Endothelial cell (in vitro differentiated cells): ENCODE measurements at regions not wholly inside any gene's neighbourhood (a gene's known extent, or its start where the extent isn't known, plus 50 kb on each side); places are given as distances from the start of the nearest gene placed in this dataset.

Experiments
- DNase-seq: peaks from one replicate; pipeline ENCODE4 v3.0.0; 2021; ENCODE audit warnings: low spot score
- H3K27ac Mint-ChIP-seq: one replicate; pipeline ENCODE4 v1.8.0; 2021; ENCODE audit warnings: mixed read lengths, inconsistent platforms; ENCODE audit not compliant: unreplicated experiment
- H3K27me3 Mint-ChIP-seq: one replicate; pipeline ENCODE4 v1.8.0; 2021; ENCODE audit warnings: mild to moderate bottlenecking, moderate library complexity, mixed read lengths, inconsistent platforms; ENCODE audit not compliant: unreplicated experiment
- H3K36me3 Mint-ChIP-seq: one replicate; pipeline ENCODE4 v1.8.0; 2021; ENCODE audit warnings: mild to moderate bottlenecking, low read depth, mixed read lengths, inconsistent platforms; ENCODE audit not compliant: unreplicated experiment
- H3K4me1 Mint-ChIP-seq: one replicate; pipeline ENCODE4 v1.8.0; 2021; ENCODE audit warnings: mild to moderate bottlenecking, mixed read lengths, inconsistent platforms; ENCODE audit not compliant: unreplicated experiment
- H3K4me3 Mint-ChIP-seq: one replicate; pipeline ENCODE4 v1.8.0; 2021; ENCODE audit warnings: mild to moderate bottlenecking, mixed read lengths, inconsistent platforms; ENCODE audit not compliant: unreplicated experiment
- H3K9me3 Mint-ChIP-seq: one replicate; pipeline ENCODE4 v1.8.0; 2021; ENCODE audit warnings: mixed read lengths, inconsistent platforms; ENCODE audit not compliant: unreplicated experiment
- TF ChIP-seq, protein P1 (sequence below): fragments of 200-600 bp; sonication (generic); IDR thresholded peaks from one replicate; pipeline ENCODE4 v1.5.0; 2021; ENCODE audit warnings: antibody characterized with exemption; ENCODE audit not compliant: unreplicated experiment

DNA sequence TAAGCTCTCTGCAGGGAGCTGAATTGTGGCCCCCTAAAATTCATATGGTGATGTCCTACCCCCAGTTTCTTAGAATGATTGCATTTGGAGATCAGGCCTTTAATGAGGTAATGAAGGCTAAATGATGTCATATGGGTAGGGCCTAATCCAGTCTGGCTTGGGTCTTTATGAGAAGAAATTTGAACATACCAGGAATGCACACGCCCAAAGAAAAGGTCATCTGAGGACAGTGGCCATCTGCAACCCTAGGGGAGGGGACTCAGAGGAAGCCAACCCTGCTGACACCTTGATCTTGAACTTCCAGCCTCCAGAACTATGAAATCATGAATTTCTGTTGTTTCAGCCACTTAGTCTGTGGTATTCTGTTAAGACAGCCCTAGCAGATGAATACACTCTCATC, 426.7 kb downstream of the EPHA4 start:
- no peak overlapping the region for H3K27ac Mint-ChIP-seq
- TF ChIP-seq, protein P1, sequence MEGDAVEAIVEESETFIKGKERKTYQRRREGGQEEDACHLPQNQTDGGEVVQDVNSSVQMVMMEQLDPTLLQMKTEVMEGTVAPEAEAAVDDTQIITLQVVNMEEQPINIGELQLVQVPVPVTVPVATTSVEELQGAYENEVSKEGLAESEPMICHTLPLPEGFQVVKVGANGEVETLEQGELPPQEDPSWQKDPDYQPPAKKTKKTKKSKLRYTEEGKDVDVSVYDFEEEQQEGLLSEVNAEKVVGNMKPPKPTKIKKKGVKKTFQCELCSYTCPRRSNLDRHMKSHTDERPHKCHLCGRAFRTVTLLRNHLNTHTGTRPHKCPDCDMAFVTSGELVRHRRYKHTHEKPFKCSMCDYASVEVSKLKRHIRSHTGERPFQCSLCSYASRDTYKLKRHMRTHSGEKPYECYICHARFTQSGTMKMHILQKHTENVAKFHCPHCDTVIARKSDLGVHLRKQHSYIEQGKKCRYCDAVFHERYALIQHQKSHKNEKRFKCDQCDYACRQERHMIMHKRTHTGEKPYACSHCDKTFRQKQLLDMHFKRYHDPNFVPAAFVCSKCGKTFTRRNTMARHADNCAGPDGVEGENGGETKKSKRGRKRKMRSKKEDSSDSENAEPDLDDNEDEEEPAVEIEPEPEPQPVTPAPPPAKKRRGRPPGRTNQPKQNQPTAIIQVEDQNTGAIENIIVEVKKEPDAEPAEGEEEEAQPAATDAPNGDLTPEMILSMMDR = no peak
- no peak overlapping the region for H3K4me3 Mint-ChIP-seq
- no peaks in the 10 kb centered on the region for H3K4me1 Mint-ChIP-seq
- no peak for DNase-seq
- peaks cover 4% of the 10 kb centered on the region for H3K36me3 Mint-ChIP-seq
- H3K9me3 Mint-ChIP-seq = no peaks in the 10 kb centered on the region
- H3K27me3 Mint-ChIP-seq = no peaks in the 10 kb centered on the region

DNA sequence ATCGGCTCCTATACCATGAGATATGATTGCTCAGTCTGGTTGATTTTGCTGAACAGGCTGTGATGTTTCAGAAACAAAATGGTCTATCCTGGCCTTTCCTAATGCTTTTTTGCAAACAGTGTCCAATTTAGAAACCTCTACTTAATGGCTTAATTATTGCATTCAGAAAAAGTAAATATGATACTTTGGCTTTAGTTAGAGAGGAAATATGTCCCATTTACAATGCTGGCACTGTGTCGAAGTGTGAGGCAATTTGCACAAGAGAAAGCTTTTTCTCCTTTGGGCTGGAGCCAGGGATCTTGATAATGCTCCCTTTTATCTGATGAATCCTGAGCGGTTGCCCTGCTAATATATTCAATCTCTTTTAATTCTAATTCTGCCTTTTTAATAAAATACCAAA, 418.9 kb downstream of the EPHA4 start:
- TF ChIP-seq, protein P1 = no peak
- H3K4me3 Mint-ChIP-seq = no peak overlapping the region
- H3K4me1 Mint-ChIP-seq = no peaks in the 10 kb centered on the region
- no peaks in the 10 kb centered on the region for H3K36me3 Mint-ChIP-seq
- H3K27ac Mint-ChIP-seq = no peak overlapping the region
- H3K27me3 Mint-ChIP-seq = no peaks in the 10 kb centered on the region
- H3K9me3 Mint-ChIP-seq = no peaks in the 10 kb centered on the region
- no peak for DNase-seq

DNA sequence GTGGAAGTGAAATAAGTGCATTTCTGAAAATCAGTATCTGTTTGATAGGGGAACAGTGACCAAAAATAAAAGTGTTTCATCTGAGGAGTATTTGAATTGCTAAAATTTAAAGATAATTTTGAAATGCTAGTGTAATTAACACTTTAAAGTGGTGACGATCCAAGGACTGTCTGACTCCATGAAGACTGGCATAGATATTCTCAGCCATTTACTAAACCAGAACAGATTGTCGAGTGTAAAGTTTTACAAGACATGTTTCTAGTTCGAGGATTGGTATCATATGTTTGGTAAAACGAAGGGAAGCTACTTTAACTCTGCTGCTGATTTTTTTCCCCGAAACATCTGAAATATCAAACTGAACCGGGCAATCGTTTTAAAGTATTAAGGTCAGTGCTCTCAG, 417.9 kb downstream of the EPHA4 start:
- Mint-ChIP-seq H3K27ac (no peak overlapping the region), H3K4me3 (no peak overlapping the region), H3K4me1 (no peaks in the 10 kb centered on the region), H3K27me3 (no peaks in the 10 kb centered on the region), H3K9me3 (no peaks in the 10 kb centered on the region), H3K36me3 (no peaks in the 10 kb centered on the region)
- TF ChIP-seq, protein P1 = no peak
- DNase-seq = no peak

DNA sequence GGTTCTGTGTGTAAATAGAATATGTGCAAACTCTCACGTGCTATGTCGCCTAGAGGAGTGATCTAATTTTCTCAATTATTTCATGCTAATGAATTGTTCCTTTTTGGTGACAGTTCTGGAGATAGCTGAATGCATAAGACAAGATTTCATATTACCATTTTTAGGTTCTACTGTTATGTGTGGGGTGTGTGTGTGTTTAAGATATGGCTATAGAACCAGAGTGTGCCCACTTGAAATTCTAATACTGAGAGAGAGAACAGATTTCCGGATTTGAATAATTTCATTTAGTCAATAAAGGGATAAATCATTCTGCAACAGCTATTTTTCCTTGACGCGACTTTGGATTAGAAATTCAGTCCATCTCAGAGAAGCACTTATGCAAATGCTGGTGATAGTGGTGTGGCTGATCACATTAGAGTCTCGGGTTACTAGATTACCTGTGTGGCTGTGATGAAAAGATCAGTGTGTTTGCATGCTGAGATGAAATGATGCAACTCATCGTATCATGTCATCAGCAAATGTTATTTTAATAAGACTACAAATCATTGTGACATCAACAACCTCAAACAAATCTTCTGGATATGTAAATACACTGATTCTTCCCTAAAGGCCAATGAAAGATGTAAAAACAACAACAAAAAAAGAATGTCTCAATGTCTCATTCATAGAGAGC, 415.9 kb downstream of the EPHA4 start:
- TF ChIP-seq, protein P1 = no peak
- Mint-ChIP-seq H3K27ac (no peak overlapping the region), H3K9me3 (no peaks in the 10 kb centered on the region), H3K4me3 (no peak overlapping the region), H3K27me3 (no peaks in the 10 kb centered on the region), H3K4me1 (no peaks in the 10 kb centered on the region), H3K36me3 (no peaks in the 10 kb centered on the region)
- DNase-seq = no peak

DNA sequence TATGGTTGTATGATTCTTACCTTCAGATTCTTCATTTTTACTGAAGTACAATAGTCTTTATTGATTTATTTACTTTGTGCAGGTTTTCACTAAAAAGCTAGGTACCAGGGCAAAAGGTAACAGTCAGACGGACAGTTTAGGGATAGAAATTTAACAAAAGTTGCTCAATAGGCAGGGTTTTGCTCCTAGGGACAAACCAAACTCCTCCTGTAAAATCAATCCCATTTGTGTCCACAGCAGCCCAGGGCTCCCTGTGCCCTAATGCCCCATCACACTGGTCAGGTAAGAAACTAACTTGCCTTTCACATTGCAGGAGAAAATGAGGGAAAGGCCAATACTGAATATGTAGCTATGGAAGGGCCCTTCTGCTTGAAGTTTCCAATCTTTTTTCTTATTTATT, 410.9 kb downstream of the EPHA4 start:
- Mint-ChIP-seq H3K4me1 (peaks cover 3% of the 10 kb centered on the region), H3K27ac (no peak overlapping the region), H3K4me3 (no peak overlapping the region), H3K36me3 (no peaks in the 10 kb centered on the region), H3K9me3 (no peaks in the 10 kb centered on the region), H3K27me3 (no peaks in the 10 kb centered on the region)
- TF ChIP-seq, protein P1 = no peak
- no peak for DNase-seq
